ENCODE measurements at regions not wholly inside any gene's neighbourhood (a gene's known extent, or its start where the extent isn't known, plus 50 kb on each side); places are given as distances from the start of the nearest gene placed in this dataset.
"Not testable (repeated sequence)": the region's sequence is repeated elsewhere in the genome, so short reads cannot be mapped to it uniquely, and the experiment has no call there.

GRCh38 chr2:131673400-131674173, 145.9 kb downstream of the CCDC74A start:
- DNase-seq: peak; percentile 70

GRCh38 chr2:131674174-131674507, 146.5 kb downstream of the CCDC74A start:
- no peak for DNase-seq

- not testable (repeated sequence) for DNase-seq
Observed at GRCh38 chr2:131681611-131682121, 154.0 kb downstream of the CCDC74A start.

GRCh38 chr2:131682122-131682944, 154.6 kb downstream of the CCDC74A start:
- peak; percentile 76 for DNase-seq

- not testable (repeated sequence) for DNase-seq
Observed at GRCh38 chr2:131682945-131683330, 155.2 kb downstream of the CCDC74A start.

- peak; percentile 74 for DNase-seq
Observed at GRCh38 chr2:131684631-131685316, 157.1 kb downstream of the CCDC74A start.

- peak; percentile 18 for DNase-seq
Observed at GRCh38 chr2:131686164-131686893, 158.6 kb downstream of the CCDC74A start.

GRCh38 chr2:131686894-131687238, 159.2 kb downstream of the CCDC74A start:
- DNase-seq: not testable (repeated sequence)

- DNase-seq: not testable (repeated sequence)
Observed at GRCh38 chr2:131689066-131689465, 161.4 kb downstream of the CCDC74A start.

- not testable (repeated sequence) for DNase-seq
Observed at GRCh38 chr2:131711268-131711667, 183.6 kb downstream of the CCDC74A start.

- not testable (repeated sequence) for DNase-seq
Observed at GRCh38 chr2:131717907-131718306, 190.2 kb downstream of the CCDC74A start.

GRCh38 chr2:131721163-131721562, 193.5 kb downstream of the CCDC74A start:
- DNase-seq: not testable (repeated sequence)

GRCh38 chr2:131722256-131722655, 194.6 kb downstream of the CCDC74A start:
- not testable (repeated sequence) for DNase-seq

GRCh38 chr2:131724019-131724418, 196.3 kb downstream of the CCDC74A start:
- no peak for DNase-seq

GRCh38 chr2:131728451-131728850, 200.8 kb downstream of the CCDC74A start:
- not testable (repeated sequence) for DNase-seq

GRCh38 chr2:131733530-131733929, 205.8 kb downstream of the CCDC74A start:
- not testable (repeated sequence) for DNase-seq

GRCh38 chr2:131736406-131736805, 208.7 kb downstream of the CCDC74A start:
- DNase-seq: not testable (repeated sequence)

GRCh38 chr2:131738533-131738932, 210.8 kb downstream of the CCDC74A start:
- not testable (repeated sequence) for DNase-seq

- DNase-seq: not testable (repeated sequence)
Observed at GRCh38 chr2:131738996-131739434, 211.3 kb downstream of the CCDC74A start.

- no peak for DNase-seq
Observed at GRCh38 chr2:131753640-131754561, 226.2 kb downstream of the CCDC74A start.
